ENCODE measurements at regions not wholly inside any gene's neighbourhood (a gene's known extent, or its start where the extent isn't known, plus 50 kb on each side); places are given as distances from the start of the nearest gene placed in this dataset.

- DNase-seq (ENCODE audit: low read depth), result no peak
- H3K4me3 ChIP-seq (ENCODE audit: low read depth, low read length), result no peak overlapping the region
- no peak for TF ChIP-seq CTCF (IDR thresholded peaks at IDR 0.05; ENCODE audit: insufficient read depth, low read depth, low read length)
Measured at GRCh38 chr2:78546843-78547242, 478.7 kb upstream of the REG3G start.

GRCh38 chr2:78549766-78550165 is 475.7 kb upstream of the REG3G start:
- no peak for TF ChIP-seq CTCF (IDR thresholded peaks at IDR 0.05; ENCODE audit: insufficient read depth, low read depth, low read length)
- H3K4me3 ChIP-seq (ENCODE audit: low read depth, low read length), result no peak overlapping the region
- no peak for DNase-seq (ENCODE audit: low read depth)

GRCh38 chr2:78553866-78554647 is 471.4 kb upstream of the REG3G start:
- H3K4me3 ChIP-seq (ENCODE audit: low read depth, low read length), result no peak overlapping the region
- no peak for TF ChIP-seq CTCF (IDR thresholded peaks at IDR 0.05; ENCODE audit: insufficient read depth, low read depth, low read length)
- DNase-seq (ENCODE audit: low read depth), result no peak

- no peak for TF ChIP-seq CTCF (IDR thresholded peaks at IDR 0.05; ENCODE audit: insufficient read depth, low read depth, low read length)
- no peak for DNase-seq (ENCODE audit: low read depth)
- no peak overlapping the region for H3K4me3 ChIP-seq (ENCODE audit: low read depth, low read length)
Measured at GRCh38 chr2:78561876-78562275, 463.6 kb upstream of the REG3G start.

GRCh38 chr2:78564666-78565065 is 460.8 kb upstream of the REG3G start:
- no peak for TF ChIP-seq CTCF (IDR thresholded peaks at IDR 0.05; ENCODE audit: insufficient read depth, low read depth, low read length)
- H3K4me3 ChIP-seq (ENCODE audit: low read depth, low read length), result no peak overlapping the region
- DNase-seq (ENCODE audit: low read depth), result no peak

GRCh38 chr2:78568782-78569373 is 456.6 kb upstream of the REG3G start:
- no peak for DNase-seq (ENCODE audit: low read depth)
- no peak overlapping the region for H3K4me3 ChIP-seq (ENCODE audit: low read depth, low read length)
- no peak for TF ChIP-seq CTCF (IDR thresholded peaks at IDR 0.05; ENCODE audit: insufficient read depth, low read depth, low read length)

All from fibroblast of villous mesenchyme (primary cell).